Mammary epithelial cell (primary cell): ENCODE measurements at regions not wholly inside any gene's neighbourhood (a gene's known extent, or its start where the extent isn't known, plus 50 kb on each side); places are given as distances from the start of the nearest gene placed in this dataset.

Experiments
- EZH2 ChIP-seq: IDR thresholded peaks from 2 replicates; pipeline ENCODE4 v1.6.1; 2012; ENCODE audit warnings: low read length, inconsistent platforms, borderline replicate concordance
- TF ChIP-seq, protein P1 (sequence below), 2 donors: IDR thresholded peaks in 1 of 2; conservative IDR thresholded peaks in 1 of 2; 2 replicates each; pipeline ENCODE4 v1.5.1; 2011 to 2012; ENCODE audit warnings: inconsistent platforms in 2 of 2, low read length in 2 of 2, mild to moderate bottlenecking in 2 of 2, control low read depth in 1 of 2, low read depth in 1 of 2; ENCODE audit not compliant: insufficient read depth in 1 of 2; ENCODE audit errors: extremely low read depth in 1 of 2

DNA sequence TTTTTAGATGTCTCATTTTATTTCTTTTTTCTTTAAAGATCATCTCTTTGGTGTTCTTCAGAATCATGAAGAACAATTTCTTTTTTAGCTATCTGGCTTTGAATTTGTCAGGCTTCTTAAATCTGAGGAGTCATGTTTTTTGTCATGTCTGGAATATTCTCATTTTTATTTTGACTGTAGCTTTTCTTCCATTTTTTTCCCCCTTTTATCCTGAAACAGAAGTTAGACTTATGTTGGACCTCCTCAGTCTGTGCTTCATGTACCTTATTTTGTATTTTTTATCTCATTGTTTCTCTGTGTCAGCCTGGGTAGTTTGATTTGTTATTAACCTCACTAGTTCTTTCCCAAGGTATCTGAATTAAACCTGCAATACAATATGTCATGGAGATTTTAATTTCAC is 319.2 kb upstream of the ADGRL4 start:
- no peak for TF ChIP-seq EZH2
- TF ChIP-seq, protein P1, sequence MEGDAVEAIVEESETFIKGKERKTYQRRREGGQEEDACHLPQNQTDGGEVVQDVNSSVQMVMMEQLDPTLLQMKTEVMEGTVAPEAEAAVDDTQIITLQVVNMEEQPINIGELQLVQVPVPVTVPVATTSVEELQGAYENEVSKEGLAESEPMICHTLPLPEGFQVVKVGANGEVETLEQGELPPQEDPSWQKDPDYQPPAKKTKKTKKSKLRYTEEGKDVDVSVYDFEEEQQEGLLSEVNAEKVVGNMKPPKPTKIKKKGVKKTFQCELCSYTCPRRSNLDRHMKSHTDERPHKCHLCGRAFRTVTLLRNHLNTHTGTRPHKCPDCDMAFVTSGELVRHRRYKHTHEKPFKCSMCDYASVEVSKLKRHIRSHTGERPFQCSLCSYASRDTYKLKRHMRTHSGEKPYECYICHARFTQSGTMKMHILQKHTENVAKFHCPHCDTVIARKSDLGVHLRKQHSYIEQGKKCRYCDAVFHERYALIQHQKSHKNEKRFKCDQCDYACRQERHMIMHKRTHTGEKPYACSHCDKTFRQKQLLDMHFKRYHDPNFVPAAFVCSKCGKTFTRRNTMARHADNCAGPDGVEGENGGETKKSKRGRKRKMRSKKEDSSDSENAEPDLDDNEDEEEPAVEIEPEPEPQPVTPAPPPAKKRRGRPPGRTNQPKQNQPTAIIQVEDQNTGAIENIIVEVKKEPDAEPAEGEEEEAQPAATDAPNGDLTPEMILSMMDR (conservative IDR thresholded peaks at IDR 0.05 in 1 of 2, IDR thresholded peaks at IDR 0.05 in 1 of 2; ENCODE audit: extremely low read depth in 1 of 2, insufficient read depth in 1 of 2, low read depth in 1 of 2, low read length in 2 of 2), result no peak
